Heart left ventricle (tissue), 16 donors: ENCODE measurements at regions not wholly inside any gene's neighbourhood (a gene's known extent, or its start where the extent isn't known, plus 50 kb on each side); places are given as distances from the start of the nearest gene placed in this dataset.
A peak's percentile ranks its signal among the peaks of the same experiment; 100 is the strongest.
"Not testable (repeated sequence)": the region's sequence is repeated elsewhere in the genome, so short reads cannot be mapped to it uniquely, and the experiment has no call there.

Experiments
- ATAC-seq, 4 donors: fragments of 200-7000 bp; cut with Tn5 transposase; one replicate each; pipeline ENCODE4 v1.9.1; 2020 to 2022; ENCODE audit warnings: moderate library complexity in 4 of 4, mild to moderate bottlenecking in 3 of 4, moderate number of reproducible peaks in 1 of 4
- DNase-seq, 5 donors: peaks; one replicate each; pipeline ENCODE4 v3.0.0-alpha.2; 2020
- H3K27ac ChIP-seq, 12 donors: fragments of 200-600 bp; sonication (generic) in 4 of 12; one replicate each; pipeline versions ENCODE4 v1.5.0 to v1.8.0; 2016 to 2022; ENCODE audit warnings: mild to moderate bottlenecking in 2 of 12
- H3K27me3 ChIP-seq, 9 donors: fragments of 200-600 bp; sonication (generic) in 2 of 9; one replicate each; pipeline versions ENCODE4 v1.5.1 to v1.8.0; 2016 to 2022; ENCODE audit warnings: mild to moderate bottlenecking in 3 of 9
- H3K36me3 ChIP-seq, 9 donors: fragments of 200-600 bp; sonication (generic) in 2 of 9; one replicate each; pipeline versions ENCODE4 v1.5.0 to v1.8.0; 2018 to 2022; ENCODE audit warnings: mild to moderate bottlenecking in 2 of 9
- H3K4me1 ChIP-seq, 12 donors: fragments of 200-600 bp; sonication (generic) in 4 of 12; one replicate each; pipeline versions ENCODE4 v1.5.0 to v1.8.0; 2016 to 2022; ENCODE audit warnings: mild to moderate bottlenecking in 3 of 12
- H3K4me3 ChIP-seq, 12 donors: fragments of 200-600 bp; sonication (generic) in 4 of 12; one replicate each; pipeline versions ENCODE4 v1.5.0 to v1.8.0; 2017 to 2022; ENCODE audit warnings: mild to moderate bottlenecking in 9 of 12, moderate library complexity in 4 of 12
- H3K9me3 ChIP-seq, 12 donors: fragments of 200-600 bp; sonication (generic) in 4 of 12; one replicate each; pipeline versions ENCODE4 v1.5.0 to v1.8.0; 2016 to 2022; ENCODE audit warnings: mild to moderate bottlenecking in 1 of 12
- POLR2A ChIP-seq, 2 donors: fragments of 450-650 bp; IDR thresholded peaks; one replicate each; pipeline ENCODE4 v1.6.1; 2017; ENCODE audit warnings: antibody characterized with exemption in 2 of 2, mild to moderate bottlenecking in 2 of 2, moderate library complexity in 2 of 2
- WGBS, 4 donors: extraction: QIAGEN DNeasy Blood & Tissue Kit in 2 of 4; methylation state at CpG; one replicate each; pipeline versions ENCODE4 v1.1.5 to v1.1.7; 2013 to 2018; 5-methylcytosine and 5-hydroxymethylcytosine counted together
- intact Hi-C, 10 donors: fragments of 100-400 bp; cut with DNase I; formaldehyde crosslinking; loops; one replicate each; pipeline versions ENCODE4 v1.11.1 to v1.14.2; 2022
- TF ChIP-seq, protein P1 (sequence below), 12 donors: fragments of 200-600 bp; sonication (generic) in 4 of 12; IDR thresholded peaks; one replicate each; pipeline versions ENCODE4 v1.5.0 to v1.8.0; 2018 to 2022; ENCODE audit warnings: antibody characterized with exemption in 12 of 12, mild to moderate bottlenecking in 5 of 12
- donor health status: ischemic (EF 13 %, LVEDD 7.1; RV severe dilation, severe dysfunction).
- donor health status: healthy with polysubstance abuse.
- donor health status: DM: no; HTN: yes; CAD: no.
- donor health status: DM: no; HTN: no; CAD: no.
- donor health status: ischemic (EF 25% LVEDD 6.9; RV normal size, moderate dysfunction).
- donor health status: ischemic (EF 25% LVEDD 5.7; RV mildly dilated, moderate dysfunction).
- donor health status: healthy.
- donor health status: DM: yes; HTN: yes; CAD: no.
- donor health status: ischemic (EF 35%, LVEDD 5.7; RV mildly dilated, moderate dysfunction).
- donor health status: nonischemic (EF 11% LVEDD 7.7; RV severe dilation, severe dysfunction).
- donor health status: DM: yes; HTN: yes; CAD: no.
- donor health status: PGD.
- donor health status: ischemic (EF 29% LVEDD 5.4; RV normal size, mild dysfunction).
- donor health status: nonischemic (EF 23%, LVEDD 6.1; RV moderate dilation, normal function).

DNA sequence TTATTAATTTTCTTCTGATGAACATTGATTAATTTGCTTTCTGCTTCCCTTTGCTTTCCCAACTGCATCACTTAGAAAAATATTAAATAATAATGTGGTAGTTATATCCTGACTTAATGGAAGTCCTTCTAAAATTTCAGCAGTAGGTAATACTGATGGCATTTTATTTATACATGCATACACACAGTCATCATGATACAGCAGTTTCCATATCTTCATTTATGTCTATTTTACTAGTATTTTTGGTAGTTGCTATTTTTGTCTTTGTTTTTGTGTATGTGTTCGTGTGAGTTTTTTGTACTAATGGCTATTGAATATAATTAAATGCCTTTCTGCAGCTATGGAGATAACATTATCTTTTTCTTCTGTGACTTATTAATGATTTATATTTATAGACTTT is 484.7 kb upstream of the CNTN5 start:
- H3K4me3 ChIP-seq = no peak overlapping the region
- H3K4me1 ChIP-seq = no peaks in the 10 kb centered on the region
- H3K27ac ChIP-seq = no peak overlapping the region
- no peak for TF ChIP-seq POLR2A (IDR thresholded peaks at IDR 0.05)
- TF ChIP-seq, protein P1, sequence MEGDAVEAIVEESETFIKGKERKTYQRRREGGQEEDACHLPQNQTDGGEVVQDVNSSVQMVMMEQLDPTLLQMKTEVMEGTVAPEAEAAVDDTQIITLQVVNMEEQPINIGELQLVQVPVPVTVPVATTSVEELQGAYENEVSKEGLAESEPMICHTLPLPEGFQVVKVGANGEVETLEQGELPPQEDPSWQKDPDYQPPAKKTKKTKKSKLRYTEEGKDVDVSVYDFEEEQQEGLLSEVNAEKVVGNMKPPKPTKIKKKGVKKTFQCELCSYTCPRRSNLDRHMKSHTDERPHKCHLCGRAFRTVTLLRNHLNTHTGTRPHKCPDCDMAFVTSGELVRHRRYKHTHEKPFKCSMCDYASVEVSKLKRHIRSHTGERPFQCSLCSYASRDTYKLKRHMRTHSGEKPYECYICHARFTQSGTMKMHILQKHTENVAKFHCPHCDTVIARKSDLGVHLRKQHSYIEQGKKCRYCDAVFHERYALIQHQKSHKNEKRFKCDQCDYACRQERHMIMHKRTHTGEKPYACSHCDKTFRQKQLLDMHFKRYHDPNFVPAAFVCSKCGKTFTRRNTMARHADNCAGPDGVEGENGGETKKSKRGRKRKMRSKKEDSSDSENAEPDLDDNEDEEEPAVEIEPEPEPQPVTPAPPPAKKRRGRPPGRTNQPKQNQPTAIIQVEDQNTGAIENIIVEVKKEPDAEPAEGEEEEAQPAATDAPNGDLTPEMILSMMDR (IDR thresholded peaks at IDR 0.05) = no peak
- intact Hi-C loops = no loop called here
- WGBS, 4 donors = 44 to 58% (median 48%) methylated on average over 1 of the region's 1 CpG
- no peaks in the 10 kb centered on the region for H3K36me3 ChIP-seq
- ATAC-seq (no peak), DNase-seq (no peak)
- H3K27me3 ChIP-seq = no peaks in the 10 kb centered on the region
- no peaks in the 10 kb centered on the region for H3K9me3 ChIP-seq

GRCh38 chr11:98538358-98538757 is 482.4 kb upstream of the CNTN5 start:
- H3K4me3 ChIP-seq, DNase-seq, intact Hi-C loops, H3K9me3 ChIP-seq, H3K27me3 ChIP-seq, H3K4me1 ChIP-seq, H3K36me3 ChIP-seq, H3K27ac ChIP-seq, ATAC-seq: not testable (repeated sequence)
- WGBS, 4 donors = 74 to 88% (median 82%) methylated on average over 7 of the region's 7 CpGs

DNA sequence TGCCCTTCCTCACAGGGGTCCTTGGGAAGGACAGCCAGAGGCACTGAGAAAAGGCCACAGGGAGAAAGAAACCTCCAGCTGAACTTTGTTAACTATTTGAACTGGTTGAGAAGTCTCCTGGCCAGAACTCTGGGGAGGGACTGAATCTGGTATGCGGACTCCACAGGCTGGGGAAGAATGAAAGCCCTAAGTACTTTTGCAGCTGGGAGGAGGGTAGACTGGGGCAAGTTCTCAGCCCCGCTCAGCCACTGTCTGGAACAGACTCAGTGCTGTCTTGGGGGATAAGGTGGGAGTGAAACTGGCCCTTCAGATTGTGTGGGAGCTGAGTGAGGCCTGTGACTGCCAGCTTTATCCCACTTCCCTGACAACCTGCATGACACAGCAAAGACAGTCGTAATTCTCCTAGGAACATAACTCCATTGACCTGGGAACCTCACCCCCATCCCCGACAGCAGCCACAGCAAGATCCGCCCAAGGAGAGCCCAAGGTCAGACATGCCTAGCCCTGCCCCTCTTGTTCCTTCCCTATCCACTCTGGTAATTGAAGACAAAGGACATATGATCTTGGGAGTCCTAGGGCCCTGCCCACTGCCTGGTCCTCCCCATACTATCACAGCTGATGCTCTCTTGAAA is 475.1 kb upstream of the CNTN5 start:
- DNase-seq (no peak), ATAC-seq (peak in 1 of 4 donors; percentile 48)
- H3K4me1 ChIP-seq = no peaks in the 10 kb centered on the region
- peaks cover 0 to 9% (median 0%) of the 10 kb centered on the region in 12 donors for H3K9me3 ChIP-seq
- no peaks in the 10 kb centered on the region for H3K36me3 ChIP-seq
- TF ChIP-seq, protein P1 (IDR thresholded peaks at IDR 0.05) = no peak
- no peak for TF ChIP-seq POLR2A (IDR thresholded peaks at IDR 0.05)
- WGBS, 4 donors = 68 to 82% (median 75%) methylated on average over 4 to 5 of the region's 5 CpGs
- H3K27me3 ChIP-seq = no peaks in the 10 kb centered on the region
- intact Hi-C loops = no loop called here
- H3K27ac ChIP-seq = no peak overlapping the region
- H3K4me3 ChIP-seq = no peak overlapping the region

GRCh38 chr11:98549571-98549970 is 471.2 kb upstream of the CNTN5 start:
- intact Hi-C loops = no loop called here
- WGBS, 4 donors = 76 to 80% (median 78%) methylated on average over 3 of the region's 3 CpGs
- H3K27me3 ChIP-seq = no peaks in the 10 kb centered on the region
- ATAC-seq = no peak
- no peaks in the 10 kb centered on the region for H3K4me1 ChIP-seq
- H3K9me3 ChIP-seq = peaks cover 0 to 9% (median 0%) of the 10 kb centered on the region in 12 donors
- no peak overlapping the region for H3K27ac ChIP-seq
- no peak for DNase-seq
- TF ChIP-seq, protein P1 (IDR thresholded peaks at IDR 0.05) = no peak
- TF ChIP-seq POLR2A (IDR thresholded peaks at IDR 0.05) = no peak
- H3K4me3 ChIP-seq = no peak overlapping the region
- no peaks in the 10 kb centered on the region for H3K36me3 ChIP-seq

GRCh38 chr11:98559961-98560360 is 460.8 kb upstream of the CNTN5 start:
- H3K4me1 ChIP-seq = no peaks in the 10 kb centered on the region
- H3K36me3 ChIP-seq = no peaks in the 10 kb centered on the region
- H3K4me3 ChIP-seq = no peak overlapping the region
- TF ChIP-seq POLR2A (IDR thresholded peaks at IDR 0.05) = no peak
- TF ChIP-seq, protein P1 (IDR thresholded peaks at IDR 0.05) = no peak
- no peak overlapping the region for H3K27ac ChIP-seq
- intact Hi-C loops = no loop called here
- DNase-seq (no peak), ATAC-seq (no peak)
- H3K9me3 ChIP-seq = no peaks in the 10 kb centered on the region
- no peaks in the 10 kb centered on the region for H3K27me3 ChIP-seq
